Thyroid gland (tissue), 4 donors: ENCODE measurements at regions not wholly inside any gene's neighbourhood (a gene's known extent, or its start where the extent isn't known, plus 50 kb on each side); places are given as distances from the start of the nearest gene placed in this dataset.

Source experiments
- CTCF ChIP-seq, 6 experiments: fragments of 200-600 bp in 3 of 6; fragments of 450-650 bp in 3 of 6; sonication (generic) in 3 of 6; IDR thresholded peaks; one replicate each; pipeline ENCODE4 v1.5.1; 2016 to 2019; ENCODE audit warnings: antibody characterized with exemption in 6 of 6, mild to moderate bottlenecking in 2 of 6, inconsistent platforms in 1 of 6, moderate library complexity in 1 of 6
- POLR2A ChIP-seq, 2 donors: fragments of 450-650 bp; IDR thresholded peaks; one replicate each; pipeline ENCODE4 v1.6.1; 2017; ENCODE audit warnings: antibody characterized with exemption in 2 of 2, mild to moderate bottlenecking in 2 of 2, moderate library complexity in 1 of 2

DNA sequence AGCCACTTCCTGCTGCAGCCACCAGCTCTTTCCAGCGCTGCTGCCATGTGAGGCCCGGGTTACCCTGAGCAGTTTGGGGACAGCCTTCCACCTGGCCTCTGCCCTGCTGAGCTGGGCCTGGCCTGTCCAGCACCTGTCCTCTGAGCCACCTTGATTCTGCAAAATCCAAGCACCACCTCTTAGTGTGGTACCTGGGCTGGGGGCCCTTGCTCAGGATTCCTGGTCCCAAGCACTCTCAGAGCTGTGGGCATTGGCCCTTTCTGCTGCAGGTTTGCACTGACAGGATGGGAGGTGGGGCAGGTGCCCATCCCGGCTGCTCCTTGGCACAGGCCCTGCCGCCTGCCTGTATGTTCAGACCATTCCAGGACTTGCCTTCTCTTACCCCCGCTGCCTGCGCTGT lies 309.2 kb upstream of the IRX4 start:
- TF ChIP-seq CTCF (IDR thresholded peaks at IDR 0.05) (no peak), POLR2A (IDR thresholded peaks at IDR 0.05) (no peak)
